H1 (cell line): ENCODE measurements at regions not wholly inside any gene's neighbourhood (a gene's known extent, or its start where the extent isn't known, plus 50 kb on each side); places are given as distances from the start of the nearest gene placed in this dataset.

Experiments
- CTCF ChIA-PET: fragments of 300-600 bp; sonication (Branson Sonifier 250); formaldehyde crosslinking; loops from one replicate; lab custom pipeline; 2021; ENCODE audit not compliant: partially characterized antibody; lab: Charles Lee
- POLR2A ChIA-PET: fragments of 300-600 bp; sonication (Branson Sonifier 250); formaldehyde crosslinking; loops from one replicate; lab custom pipeline; 2021; ENCODE audit warnings: inconsistent platforms; ENCODE audit not compliant: partially characterized antibody; lab: Charles Lee
- DNase-seq, 2 experiments: peaks; one replicate each; pipeline versions ENCODE4 v3.0.0 to v3.0.0-alpha.2; 2010 to 2022; ENCODE audit warnings: low spot score in 2 of 2, low read depth in 1 of 2, mixed read lengths in 1 of 2
- FAIRE-seq: peaks from 2 replicates; lab custom pipeline; 2011; peaks lifted over from hg19 to GRCh38; lab: Jason Lieb, UNC
- H2AFZ ChIP-seq: 2 replicates; pipeline ENCODE4 v1.8.1; 2012; ENCODE audit warnings: low read length, inconsistent platforms
- H2AK5ac ChIP-seq: 2 replicates; pipeline ENCODE4 v1.6.1; 2013; ENCODE audit warnings: low read depth, low read length
- H2BK120ac ChIP-seq: replicated peaks from 2 replicates; pipeline ENCODE3; 2013; ENCODE audit warnings: low read depth, low read length, inconsistent platforms
- H2BK12ac ChIP-seq: 2 replicates; pipeline ENCODE4 v1.6.1; 2013; ENCODE audit warnings: low read depth, low read length
- H2BK15ac ChIP-seq: 2 replicates; pipeline ENCODE4 v1.6.1; 2013; ENCODE audit warnings: low read length
- H2BK20ac ChIP-seq: 2 replicates; pipeline ENCODE4 v1.6.1; 2013; ENCODE audit warnings: low read length
- H2BK5ac ChIP-seq: 2 replicates; pipeline ENCODE4 v1.6.1; 2013; ENCODE audit warnings: low read depth, low read length
- H3K14ac ChIP-seq: 2 replicates; pipeline ENCODE4 v1.6.1; 2013; ENCODE audit warnings: inconsistent platforms; ENCODE audit not compliant: insufficient read length
- H3K18ac ChIP-seq: 2 replicates; pipeline ENCODE4 v1.6.1; 2013; ENCODE audit warnings: low read length; ENCODE audit errors: extremely low read depth
- H3K23ac ChIP-seq: 2 replicates; pipeline ENCODE4 v1.6.1; 2013; ENCODE audit warnings: inconsistent platforms; ENCODE audit not compliant: insufficient read length
- H3K23me2 ChIP-seq: 2 replicates; pipeline ENCODE4 v1.6.1; 2013; ENCODE audit warnings: low read depth, low read length
- H3K27ac ChIP-seq: 2 replicates; pipeline ENCODE4 v1.6.1; 2011; ENCODE audit warnings: low read depth, low read length, inconsistent platforms
- H3K27me3 ChIP-seq, 4 experiments: replicated peaks in 1 of 4; 1 replicate in 1 of 4; 2 replicates in 3 of 4; pipeline versions ENCODE4 v1.6.1 to v1.8.1; 2011 to 2013; ENCODE audit warnings: low read length in 3 of 4, mild to moderate bottlenecking in 3 of 4, inconsistent platforms in 2 of 4, mixed read lengths in 2 of 4, moderate library complexity in 1 of 4; ENCODE audit not compliant: control insufficient read depth in 3 of 4, insufficient read depth in 3 of 4; ENCODE audit errors: extremely low read depth in 1 of 4
- H3K36me3 ChIP-seq, 4 experiments: 2 replicates each; pipeline versions ENCODE4 v1.6.1 to v1.8.1; 2011 to 2013; ENCODE audit warnings: mild to moderate bottlenecking in 4 of 4, low read length in 3 of 4, moderate library complexity in 2 of 4, control low read depth in 1 of 4, inconsistent platforms in 1 of 4; ENCODE audit not compliant: insufficient read depth in 4 of 4, control insufficient read depth in 2 of 4
- H3K4ac ChIP-seq: replicated peaks from 2 replicates; pipeline ENCODE3; 2013; ENCODE audit warnings: low read length, low read depth, mixed read lengths, inconsistent platforms; ENCODE audit not compliant: insufficient read length
- H3K4me1 ChIP-seq, 4 experiments: replicated peaks in 1 of 4; 1 replicate in 1 of 4; 2 replicates in 3 of 4; pipeline versions ENCODE4 v1.6.1 to v1.8.1; 2011 to 2013; ENCODE audit warnings: low read length in 3 of 4, inconsistent platforms in 2 of 4, mixed read lengths in 1 of 4; ENCODE audit not compliant: insufficient read depth in 4 of 4, control insufficient read depth in 3 of 4
- H3K4me2 ChIP-seq, 2 experiments: 2 replicates each; pipeline versions ENCODE4 v1.6.1 to v1.8.1; 2011 to 2013; ENCODE audit warnings: low read depth in 2 of 2, low read length in 2 of 2, control low read depth in 1 of 2, inconsistent platforms in 1 of 2, mild to moderate bottlenecking in 1 of 2; ENCODE audit not compliant: insufficient read depth in 1 of 2
- H3K4me3 ChIP-seq, 4 experiments: fragments of 200-600, 300-600 bp in 1 of 4; sonication (generic), shearing (Covaris generic), sonication (Bioruptor Twin) in 1 of 4; 2 replicates each; pipeline versions ENCODE4 v1.5.1 to v1.8.1; 2011 to 2016; ENCODE audit warnings: low read length in 4 of 4, low read depth in 3 of 4, control low read depth in 2 of 4, inconsistent platforms in 2 of 4, mild to moderate bottlenecking in 2 of 4, mixed read lengths in 1 of 4, moderate library complexity in 1 of 4; ENCODE audit not compliant: insufficient read depth in 2 of 4; ENCODE audit errors: extremely low read depth in 1 of 4
- H3K56ac ChIP-seq: replicated peaks from 2 replicates; pipeline ENCODE3; 2013; ENCODE audit warnings: low read depth, mild to moderate bottlenecking, mixed read lengths, low read length, inconsistent platforms; ENCODE audit not compliant: insufficient read length
- H3K79me1 ChIP-seq: 2 replicates; pipeline ENCODE4 v1.6.1; 2013; ENCODE audit warnings: low read depth, low read length, control low read depth
- H3K79me2 ChIP-seq, 2 experiments: 2 replicates each; pipeline versions ENCODE4 v1.6.1 to v1.8.1; 2012 to 2013; ENCODE audit warnings: low read length in 2 of 2, mild to moderate bottlenecking in 2 of 2, inconsistent platforms in 1 of 2; ENCODE audit not compliant: insufficient read depth in 2 of 2, control insufficient read depth in 1 of 2
- H3K9ac ChIP-seq, 4 experiments: replicated peaks in 1 of 4; 1 replicate in 1 of 4; 2 replicates in 3 of 4; pipeline versions ENCODE4 v1.6.1 to v1.8.1; 2011 to 2013; ENCODE audit warnings: low read depth in 3 of 4, low read length in 3 of 4, control low read depth in 2 of 4, mild to moderate bottlenecking in 2 of 4, moderate library complexity in 2 of 4, inconsistent platforms in 1 of 4; ENCODE audit errors: extremely low read depth in 1 of 4
- H3K9me3 ChIP-seq, 2 experiments: 2 replicates each; pipeline versions ENCODE4 v1.6.1 to v1.8.1; 2012 to 2013; ENCODE audit warnings: mild to moderate bottlenecking in 2 of 2, moderate library complexity in 2 of 2, control low read depth in 1 of 2, inconsistent platforms in 1 of 2, low read depth in 1 of 2, low read length in 1 of 2, mixed read lengths in 1 of 2; ENCODE audit not compliant: insufficient read depth in 2 of 2
- H4K20me1 ChIP-seq, 2 experiments: replicated peaks in 1 of 2; 2 replicates each; pipeline versions ENCODE3 to v1.8.1; 2011 to 2013; ENCODE audit warnings: inconsistent platforms in 2 of 2, low read length in 2 of 2, mild to moderate bottlenecking in 1 of 2; ENCODE audit not compliant: insufficient read depth in 2 of 2, control insufficient read depth in 1 of 2
- H4K5ac ChIP-seq: 2 replicates; pipeline ENCODE4 v1.6.1; 2013; ENCODE audit warnings: low read length, low read depth, mixed read lengths, inconsistent platforms; ENCODE audit not compliant: insufficient read length
- H4K8ac ChIP-seq: 2 replicates; pipeline ENCODE4 v1.8.0; 2013; ENCODE audit warnings: mild to moderate bottlenecking, moderate library complexity, low read length, inconsistent platforms; ENCODE audit not compliant: insufficient read depth; ENCODE audit errors: extremely low read depth
- H4K91ac ChIP-seq: replicated peaks from 2 replicates; pipeline ENCODE3; 2013; ENCODE audit warnings: low read length, mixed read lengths, inconsistent platforms; ENCODE audit not compliant: insufficient read length
- CHD1 ChIP-seq: IDR thresholded peaks from 2 replicates; pipeline ENCODE4 v1.6.1; 2012; ENCODE audit warnings: low read depth, low read length, improper control_type of control experiment
- CTBP2 ChIP-seq: IDR thresholded peaks from 2 replicates; pipeline ENCODE4 v1.7.0; 2011; ENCODE audit warnings: borderline replicate concordance, mild to moderate bottlenecking, moderate library complexity, mixed read lengths, low read length; ENCODE audit not compliant: insufficient read depth, insufficient read length
- JUN ChIP-seq: IDR thresholded peaks from 2 replicates; pipeline ENCODE4 v1.6.1; 2011; ENCODE audit warnings: low read depth, mild to moderate bottlenecking, improper control_type of control experiment, low read length
- POLR2AphosphoS5 ChIP-seq: IDR thresholded peaks from 2 replicates; pipeline ENCODE4 v1.6.1; 2011; ENCODE audit warnings: low read depth, low read length
- RFX5 ChIP-seq: IDR thresholded peaks from 2 replicates; pipeline ENCODE4 v1.6.1; 2011; ENCODE audit warnings: low read depth, low read length, improper control_type of control experiment, borderline replicate concordance
- TAF1 ChIP-seq: IDR thresholded peaks from 2 replicates; pipeline ENCODE4 v1.6.1; 2011; ENCODE audit warnings: mild to moderate bottlenecking, low read depth, low read length
- WGBS, 2 experiments: shearing (Covaris generic) in 1 of 2; methylation state at CpG; one replicate each; pipeline versions ENCODE4 v1.1.6 to v1.1.7; 2013 to 2015; ENCODE audit warnings: low lambda C conversion rate in 2 of 2, mixed read lengths in 2 of 2, inconsistent platforms in 1 of 2, low coverage in 1 of 2, missing lambda C conversion rate in 1 of 2; ENCODE audit not compliant: insufficient replicate concordance in 2 of 2, insufficient coverage in 1 of 2, insufficient read length in 1 of 2; ENCODE audit errors: extremely low coverage in 1 of 2, missing lambda C conversion rate in 1 of 2; 5-methylcytosine and 5-hydroxymethylcytosine counted together

DNA sequence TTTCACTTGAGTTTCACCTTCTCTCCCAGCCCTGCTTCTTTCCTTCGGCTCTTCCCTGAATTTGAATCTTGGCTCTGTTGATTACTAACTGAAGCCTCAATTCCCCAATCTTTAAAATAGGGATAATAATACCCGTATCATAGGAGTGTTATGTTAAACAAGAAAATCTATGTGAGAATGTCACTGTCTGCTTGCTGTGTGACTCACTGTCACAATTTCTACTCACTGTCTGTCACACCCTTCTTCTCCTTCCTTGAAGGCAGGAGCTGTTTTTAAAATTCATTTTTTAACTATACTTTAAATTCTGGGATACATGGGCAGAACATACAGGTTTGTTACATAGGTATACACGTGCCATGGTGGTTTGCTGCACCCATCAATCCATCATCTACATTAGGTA is 141.6 kb upstream of the CXCR4 start:
- Histone ChIP-seq H3K23me2 (no peaks in the 10 kb centered on the region), H3K79me1 (no peaks in the 10 kb centered on the region), H2BK120ac (no peak overlapping the region), H2BK15ac (no peak overlapping the region), H3K14ac (no peak overlapping the region), H3K27ac (no peak overlapping the region), H4K8ac (no peak overlapping the region), H3K18ac (no peak overlapping the region), H3K23ac (no peak overlapping the region), H4K5ac (no peak overlapping the region), H3K4me1 (no peaks in the 10 kb centered on the region), H2BK20ac (no peak overlapping the region), H4K20me1 (no peaks in the 10 kb centered on the region), H3K4me3 (no peak overlapping the region), H4K91ac (no peak overlapping the region), H3K9ac (no peak overlapping the region), H3K4me2 (no peak overlapping the region), H2AK5ac (no peak overlapping the region), H3K36me3 (no peaks in the 10 kb centered on the region), H3K9me3 (no peaks in the 10 kb centered on the region), H2BK5ac (no peak overlapping the region), H2AFZ (no peak overlapping the region), H3K4ac (no peak overlapping the region), H2BK12ac (no peak overlapping the region), H3K27me3 (no peaks in the 10 kb centered on the region), H3K79me2 (no peaks in the 10 kb centered on the region), H3K56ac (no peak overlapping the region)
- no peak for FAIRE-seq
- TF ChIP-seq CTBP2 = no peak
- no peak for TF ChIP-seq TAF1
- no peak for TF ChIP-seq JUN
- no peak for TF ChIP-seq CHD1
- TF ChIP-seq POLR2AphosphoS5 = no peak
- TF ChIP-seq RFX5 = no peak
- CTCF ChIA-PET = no interaction called here
- DNase-seq = no peak
- POLR2A ChIA-PET = no interaction called here
- 90% methylated on average over 3 of the region's 3 CpGs; no CpG with 5 or more reads in 1 of the 2 experiments for WGBS, 2 experiments
